ENCODE measurements at regions not wholly inside any gene's neighbourhood (a gene's known extent, or its start where the extent isn't known, plus 50 kb on each side); places are given as distances from the start of the nearest gene placed in this dataset.

DNA sequence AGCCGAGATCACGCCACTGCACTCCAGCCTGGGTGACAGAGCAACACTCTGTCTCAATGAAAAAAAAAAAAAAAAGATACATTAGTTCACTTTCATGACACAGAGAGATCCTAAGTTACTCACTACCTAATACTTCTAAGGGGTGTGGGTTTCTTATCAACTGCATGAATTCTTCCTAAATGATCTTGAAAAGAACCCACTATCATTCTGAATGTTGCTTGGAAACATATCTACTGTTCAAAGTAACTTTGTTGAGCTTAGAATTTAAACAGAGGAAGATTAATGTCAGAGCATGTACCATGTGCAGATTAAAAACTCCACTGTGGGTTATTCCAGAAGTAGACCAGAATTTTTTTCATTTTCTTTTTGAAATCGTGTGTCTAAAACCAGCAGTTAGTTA, 241.5 kb downstream of the LTN1 start:
- no peak for DNase-seq (ENCODE audit: low spot score)

GRCh38 chr21:28750565-28750964, 242.1 kb downstream of the LTN1 start:
- no peak for DNase-seq (ENCODE audit: low spot score)

- DNase-seq (ENCODE audit: low spot score), result no peak
Observed at GRCh38 chr21:28749536-28749935, 243.1 kb downstream of the LTN1 start.

GRCh38 chr21:28747464-28747863, 245.2 kb downstream of the LTN1 start:
- no peak for DNase-seq (ENCODE audit: low spot score)

DNA sequence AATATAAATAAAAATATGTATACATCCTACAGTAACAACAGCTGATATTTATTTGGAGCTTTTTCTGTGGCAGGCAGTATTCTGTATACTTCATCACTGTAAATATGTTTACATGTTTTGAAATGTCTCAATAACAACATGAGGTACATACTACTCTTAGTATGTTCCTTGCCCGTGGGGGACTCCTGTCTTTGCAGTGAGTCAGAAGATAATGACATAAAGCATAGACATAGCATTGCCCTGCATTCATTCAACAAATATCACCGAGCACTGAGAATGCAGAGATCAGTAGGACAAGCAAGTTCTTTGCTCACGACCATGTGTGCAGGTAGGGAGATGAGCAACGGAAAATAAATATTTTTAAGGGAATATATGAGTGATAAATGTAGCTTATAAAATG, 246.5 kb downstream of the LTN1 start:
- no peak for DNase-seq (ENCODE audit: low spot score)

GRCh38 chr21:28745131-28746016, 247.3 kb downstream of the LTN1 start:
- DNase-seq (ENCODE audit: low spot score), result peak; percentile 36

GRCh38 chr21:28743723-28744122, 249.0 kb downstream of the LTN1 start:
- DNase-seq (ENCODE audit: low spot score), result no peak

DNA sequence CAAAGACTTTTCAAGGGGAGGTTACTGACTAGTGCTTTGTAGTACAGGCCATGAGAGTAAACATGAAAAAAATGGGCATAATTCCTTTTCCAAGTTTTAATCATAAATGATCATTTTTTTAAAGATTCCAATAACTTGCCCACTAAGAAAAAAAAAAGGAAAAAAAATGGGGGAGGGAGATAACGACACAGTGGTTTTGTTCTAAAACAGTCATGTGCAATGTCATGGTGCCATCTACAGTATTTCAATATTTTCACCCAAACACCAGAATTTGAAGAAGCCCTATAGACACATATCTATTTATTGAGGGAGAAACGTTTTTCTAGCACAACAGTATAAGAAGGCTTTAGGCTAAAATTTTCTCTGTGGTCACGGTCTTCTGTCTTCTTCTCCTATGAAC, 250.2 kb downstream of the LTN1 start:
- DNase-seq (ENCODE audit: low spot score), result peak; percentile 19

GRCh38 chr21:28740125-28740524, 252.6 kb downstream of the LTN1 start:
- no peak for DNase-seq (ENCODE audit: low spot score)

DNA sequence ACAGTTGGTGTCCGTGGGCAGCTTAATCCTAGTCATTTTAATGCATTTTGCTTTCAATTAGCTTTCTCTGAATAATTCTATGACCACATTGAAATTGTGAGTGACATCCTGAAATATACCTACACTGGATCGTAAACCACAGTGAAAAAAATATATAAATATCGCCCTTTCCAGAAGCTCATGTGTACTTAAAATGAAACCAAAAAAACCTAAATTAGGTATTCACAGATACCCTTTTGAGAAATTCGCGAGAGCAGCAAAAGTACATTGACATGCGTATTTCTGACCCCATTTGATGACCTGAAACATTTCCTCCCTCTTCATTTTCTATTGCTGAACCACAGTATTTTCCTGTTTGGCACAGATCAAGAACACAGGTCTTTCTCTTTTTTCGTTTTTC, 253.8 kb downstream of the LTN1 start:
- no peak for DNase-seq (ENCODE audit: low spot score)

DNA sequence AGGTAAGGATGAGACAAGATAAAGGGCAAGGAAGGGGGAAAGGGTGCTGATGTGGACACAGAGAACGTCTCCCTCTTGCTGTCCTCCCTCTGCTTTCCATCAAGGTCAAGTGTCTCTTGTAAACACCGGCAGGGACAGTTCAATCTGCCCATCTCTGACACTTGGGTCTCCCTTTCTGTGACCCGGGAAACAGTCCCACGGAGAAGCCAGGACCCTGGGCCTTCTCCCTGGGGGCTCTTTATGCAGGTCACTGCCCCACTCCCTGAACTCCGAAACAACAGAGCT, 254.3 kb downstream of the LTN1 start:
- DNase-seq (ENCODE audit: low spot score), result no peak

DNA sequence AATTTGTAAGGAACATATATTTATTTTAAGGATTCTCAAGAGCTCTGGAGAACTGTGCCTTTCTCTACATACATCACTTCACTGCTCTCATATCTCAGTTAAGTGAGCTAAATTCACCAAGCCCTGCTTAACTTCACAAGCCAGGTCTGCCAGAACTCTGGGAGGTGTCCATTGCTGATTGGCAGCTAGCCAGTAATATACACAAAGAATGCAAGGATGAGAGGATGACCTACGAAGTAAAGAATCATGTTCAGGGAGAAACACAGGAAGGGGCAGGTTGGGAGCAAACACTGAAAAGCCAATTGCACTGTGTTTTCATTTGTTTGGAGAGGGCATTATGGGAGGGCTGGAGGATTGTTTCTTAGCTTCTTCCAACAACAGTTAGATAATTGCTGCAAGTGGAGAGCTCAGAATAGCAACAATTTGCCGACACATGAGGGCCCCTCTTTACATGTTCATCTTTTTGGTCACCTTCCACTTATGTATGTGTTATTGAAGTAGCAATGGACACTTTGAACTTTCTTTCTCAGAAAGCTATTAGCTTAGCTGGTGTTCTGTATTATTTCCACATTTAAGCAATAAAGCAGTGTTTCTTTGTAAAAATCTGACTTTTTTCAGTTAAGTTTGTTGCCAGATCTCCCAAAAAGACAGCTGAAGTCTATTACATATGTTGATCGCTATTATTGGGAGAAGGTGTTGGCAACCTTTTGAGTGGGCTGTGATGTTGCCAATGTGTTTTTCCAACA, 254.8 kb downstream of the LTN1 start:
- DNase-seq (ENCODE audit: low spot score), result no peak

GRCh38 chr21:28734522-28735175, 258.0 kb downstream of the LTN1 start:
- no peak for DNase-seq (ENCODE audit: low spot score)

DNA sequence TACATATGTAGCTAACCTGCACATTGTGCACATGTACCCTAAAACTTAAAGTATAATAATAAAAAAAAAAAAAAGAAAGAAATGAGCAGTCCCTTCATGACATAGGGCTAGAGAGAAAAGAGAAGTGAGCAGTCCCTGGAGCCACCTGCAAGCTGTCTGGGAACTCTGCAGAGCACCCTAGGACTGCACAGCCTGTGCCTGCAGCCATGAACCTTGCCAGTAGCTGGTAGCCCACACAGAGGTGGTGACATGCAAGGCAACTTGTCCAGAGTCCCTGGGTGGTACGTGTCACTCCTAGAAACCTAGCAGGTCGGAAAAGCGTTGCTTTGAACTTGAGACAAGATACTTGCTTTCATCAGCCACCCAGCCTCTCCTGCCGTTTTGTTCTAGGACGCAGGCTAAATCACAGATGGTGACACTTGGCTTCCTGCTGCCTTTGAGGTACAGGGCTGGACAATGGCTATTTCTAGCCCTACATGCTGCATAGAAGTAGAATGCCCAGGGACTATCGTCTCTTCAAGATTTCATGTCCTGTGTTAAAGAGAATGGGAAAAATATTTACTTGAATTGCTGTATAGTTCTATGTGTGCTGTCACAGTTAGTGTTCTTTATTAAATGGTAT, 260.9 kb downstream of the LTN1 start:
- DNase-seq (ENCODE audit: low spot score), result no peak

GRCh38 chr21:28729887-28730286, 262.8 kb downstream of the LTN1 start:
- no peak for DNase-seq (ENCODE audit: low spot score)

DNA sequence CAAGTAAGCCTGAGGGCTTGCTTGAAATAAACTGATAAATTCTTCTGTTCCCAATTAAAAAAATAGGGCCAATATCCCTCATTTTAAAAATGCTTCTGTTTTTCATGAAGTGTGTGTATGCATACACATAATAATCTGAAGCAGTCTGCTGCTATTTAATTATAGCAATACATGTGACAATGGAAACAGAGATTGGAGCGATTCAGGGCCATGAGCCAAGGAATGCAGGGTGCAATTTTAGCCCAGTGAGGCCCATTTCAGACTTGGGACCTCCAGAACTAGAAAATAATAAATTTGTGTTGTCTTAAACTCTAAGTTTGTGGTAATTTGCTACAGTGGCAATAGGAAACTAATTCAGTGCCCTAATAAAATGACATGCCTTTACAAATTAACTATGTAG, 264.9 kb downstream of the LTN1 start:
- no peak for DNase-seq (ENCODE audit: low spot score)

GRCh38 chr21:28725396-28725795, 267.3 kb downstream of the LTN1 start:
- no peak for DNase-seq (ENCODE audit: low spot score)

DNA sequence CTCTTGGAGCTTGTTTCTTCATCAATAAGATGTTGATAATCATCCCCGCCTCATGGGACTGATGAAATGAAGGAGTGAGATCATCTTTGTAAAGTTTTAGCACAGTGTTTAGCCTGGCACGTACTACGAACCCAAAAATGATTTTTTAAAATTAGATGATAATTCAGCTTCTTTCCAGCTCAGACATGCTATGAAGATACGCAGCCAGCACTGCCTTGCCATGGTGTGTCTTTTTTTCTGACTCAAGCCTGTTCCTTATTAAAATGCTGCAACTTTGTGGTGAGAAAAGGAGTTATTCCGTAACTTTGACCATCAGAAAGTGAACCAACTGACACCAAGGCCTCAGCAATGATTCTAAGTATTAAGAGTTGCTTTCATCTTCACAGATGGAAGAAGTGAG, 269.0 kb downstream of the LTN1 start:
- DNase-seq (ENCODE audit: low spot score), result no peak

DNA sequence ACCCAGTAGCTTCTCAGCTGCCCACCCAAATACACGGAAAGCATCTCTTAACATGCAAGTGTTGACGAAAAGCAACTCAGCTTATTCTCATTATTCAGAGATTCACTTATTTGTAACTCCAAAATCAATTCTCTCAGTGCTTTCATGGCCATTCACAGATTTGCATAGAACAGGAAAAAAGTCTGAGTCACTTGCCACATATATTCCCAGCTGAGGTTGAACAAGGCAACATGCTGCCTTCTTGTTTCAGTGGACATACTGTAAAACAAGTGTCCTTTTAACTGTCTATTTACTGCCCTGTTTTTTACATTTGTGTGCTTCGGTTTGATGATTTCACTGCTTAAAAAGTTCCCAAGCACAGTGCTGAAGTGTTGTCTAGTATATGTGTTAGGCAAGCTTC, 273.0 kb downstream of the LTN1 start:
- DNase-seq (ENCODE audit: low spot score), result no peak

DNA sequence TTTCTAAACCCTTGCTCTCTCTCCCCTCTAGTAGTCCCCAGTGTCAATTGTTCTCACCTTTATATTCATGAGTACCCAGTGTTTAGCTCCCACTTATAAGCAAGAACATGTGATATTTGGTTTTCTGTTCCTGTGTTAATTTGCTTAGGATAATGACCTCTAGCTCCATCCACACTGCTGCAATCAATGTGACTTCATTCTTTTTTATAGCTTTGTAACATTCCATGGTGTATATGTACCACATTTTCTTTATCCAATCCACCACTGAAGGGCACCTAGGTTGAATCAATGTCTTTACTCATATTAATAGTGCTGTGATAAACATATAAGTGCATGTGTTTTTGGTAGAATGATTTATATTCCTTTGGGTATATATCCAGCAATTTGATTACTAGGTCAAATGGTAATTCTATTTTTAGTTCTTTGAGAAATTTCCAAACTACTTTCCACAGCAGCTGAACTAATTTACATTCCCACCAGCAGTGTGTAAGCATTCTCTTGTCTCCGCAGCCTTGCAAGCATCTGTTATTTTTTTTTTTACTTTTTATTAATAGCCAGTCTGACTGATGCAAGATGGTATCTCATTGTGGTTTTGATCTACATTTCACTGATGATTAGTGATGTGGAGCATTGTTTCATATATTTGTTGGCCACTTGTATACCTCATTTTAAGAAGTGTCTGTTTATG, 277.8 kb downstream of the LTN1 start:
- no peak for DNase-seq (ENCODE audit: low spot score)

DNA sequence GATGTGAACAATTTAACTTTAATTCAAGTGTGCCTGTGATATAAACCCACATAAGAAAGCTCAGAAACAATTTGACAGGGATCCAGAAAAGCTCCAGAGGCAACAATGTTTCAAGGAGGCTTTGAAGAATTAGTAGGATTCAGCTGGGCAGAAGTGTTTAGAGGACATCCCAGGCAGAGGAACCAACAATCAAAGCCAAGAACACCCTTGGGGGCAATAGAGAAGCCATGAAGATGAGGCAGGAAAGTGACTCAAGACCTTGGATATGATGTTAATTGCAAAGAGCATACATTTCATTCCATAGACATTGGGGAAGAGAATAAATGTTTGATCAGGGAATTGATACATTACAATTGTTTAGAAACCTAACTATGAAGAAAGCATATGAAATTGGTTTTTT, 280.3 kb downstream of the LTN1 start:
- no peak for DNase-seq (ENCODE audit: low spot score)

DNA sequence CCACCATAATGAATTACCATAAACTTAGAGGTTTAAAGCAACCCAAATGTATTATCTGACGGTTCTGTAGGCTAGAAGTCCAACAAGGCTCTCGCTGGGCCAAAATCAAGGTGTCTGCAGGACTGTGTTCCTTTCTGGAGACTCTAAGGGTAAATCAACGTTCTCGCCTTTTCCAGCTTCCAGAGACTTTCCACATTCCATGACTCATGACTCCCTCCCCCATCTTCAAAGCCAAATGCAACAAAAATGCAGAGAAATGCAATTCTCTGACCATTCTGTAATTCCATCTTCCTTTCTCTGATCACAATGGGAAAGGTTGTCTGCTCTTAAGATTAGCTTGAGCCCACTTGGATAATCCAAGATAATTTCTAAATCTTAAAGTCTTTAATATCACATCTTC, 287.1 kb downstream of the LTN1 start:
- no peak for DNase-seq (ENCODE audit: low spot score)

Data from hepatic stellate cell (primary cell).